Keratinocyte (primary cell): ENCODE measurements at regions not wholly inside any gene's neighbourhood (a gene's known extent, or its start where the extent isn't known, plus 50 kb on each side); places are given as distances from the start of the nearest gene placed in this dataset.

ENCODE experiments used
- EZH2 ChIP-seq: IDR thresholded peaks from one replicate; pipeline ENCODE4 v1.6.1; 2012; ENCODE audit warnings: inconsistent platforms, mild to moderate bottlenecking, low read length, moderate library complexity
- TF ChIP-seq, protein P1 (sequence below), 3 experiments: IDR thresholded peaks in 1 of 3; conservative IDR thresholded peaks in 1 of 3; optimal IDR thresholded peaks in 1 of 3; 2 replicates in 2 of 3; 3 replicates in 1 of 3; pipeline versions ENCODE3 to v1.5.1; 2011; ENCODE audit warnings: low read length in 3 of 3, mild to moderate bottlenecking in 3 of 3, moderate library complexity in 2 of 3, control low read depth in 1 of 3, inconsistent platforms in 1 of 3; ENCODE audit not compliant: insufficient read depth in 2 of 3; ENCODE audit errors: extremely low read depth in 1 of 3

DNA sequence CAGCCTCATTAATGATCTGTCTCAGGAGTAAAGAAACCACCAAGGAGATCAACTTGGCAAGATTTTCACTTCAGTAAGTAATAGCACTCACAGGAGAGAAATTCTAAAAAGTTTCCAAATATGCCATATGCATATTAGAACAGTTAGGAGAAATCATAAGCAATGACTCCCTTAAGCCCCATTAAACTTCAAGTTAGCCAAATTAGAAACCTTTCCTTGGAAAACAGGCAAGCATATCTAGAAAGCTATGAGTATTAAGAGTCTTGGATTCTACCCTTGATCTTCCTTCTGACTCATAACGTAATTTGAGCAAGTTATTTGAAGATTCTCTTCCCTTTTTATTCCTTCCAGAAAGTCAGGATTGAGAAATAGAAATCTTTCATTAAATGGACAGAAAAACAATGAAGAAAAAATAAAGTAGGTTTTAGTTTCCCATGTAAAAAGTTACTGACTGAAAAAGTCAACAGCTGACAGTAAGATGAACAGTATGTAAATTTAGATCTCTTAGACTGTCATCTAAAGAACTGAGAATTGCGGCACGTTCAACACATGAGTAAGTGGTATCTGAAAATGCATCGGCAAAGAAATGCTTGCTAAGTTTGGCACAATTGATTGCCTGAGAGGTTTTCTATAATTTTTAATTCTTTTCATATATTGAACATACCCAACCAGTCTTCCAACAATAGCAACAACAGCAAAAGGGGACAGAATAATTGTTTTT lies 565.7 kb upstream of the FTMT start:
- TF ChIP-seq, protein P1, sequence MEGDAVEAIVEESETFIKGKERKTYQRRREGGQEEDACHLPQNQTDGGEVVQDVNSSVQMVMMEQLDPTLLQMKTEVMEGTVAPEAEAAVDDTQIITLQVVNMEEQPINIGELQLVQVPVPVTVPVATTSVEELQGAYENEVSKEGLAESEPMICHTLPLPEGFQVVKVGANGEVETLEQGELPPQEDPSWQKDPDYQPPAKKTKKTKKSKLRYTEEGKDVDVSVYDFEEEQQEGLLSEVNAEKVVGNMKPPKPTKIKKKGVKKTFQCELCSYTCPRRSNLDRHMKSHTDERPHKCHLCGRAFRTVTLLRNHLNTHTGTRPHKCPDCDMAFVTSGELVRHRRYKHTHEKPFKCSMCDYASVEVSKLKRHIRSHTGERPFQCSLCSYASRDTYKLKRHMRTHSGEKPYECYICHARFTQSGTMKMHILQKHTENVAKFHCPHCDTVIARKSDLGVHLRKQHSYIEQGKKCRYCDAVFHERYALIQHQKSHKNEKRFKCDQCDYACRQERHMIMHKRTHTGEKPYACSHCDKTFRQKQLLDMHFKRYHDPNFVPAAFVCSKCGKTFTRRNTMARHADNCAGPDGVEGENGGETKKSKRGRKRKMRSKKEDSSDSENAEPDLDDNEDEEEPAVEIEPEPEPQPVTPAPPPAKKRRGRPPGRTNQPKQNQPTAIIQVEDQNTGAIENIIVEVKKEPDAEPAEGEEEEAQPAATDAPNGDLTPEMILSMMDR (optimal IDR thresholded peaks at IDR 0.05 in 1 of 3, IDR thresholded peaks at IDR 0.05 in 1 of 3, conservative IDR thresholded peaks at IDR 0.05 in 1 of 3; ENCODE audit: extremely low read depth in 1 of 3, insufficient read depth in 2 of 3, low read length in 3 of 3): no peak
- no peak for TF ChIP-seq EZH2
